PC-3 (cell line): ENCODE measurements at regions not wholly inside any gene's neighbourhood (a gene's known extent, or its start where the extent isn't known, plus 50 kb on each side); places are given as distances from the start of the nearest gene placed in this dataset.
A peak's percentile ranks its signal among the peaks of the same experiment; 100 is the strongest.

Source experiments
- ATAC-seq: fragments of 200-7000 bp; cut with Tn5 transposase; 2 replicates; pipeline ENCODE4 v1.9.1; 2020; ENCODE audit warnings: mild to moderate bottlenecking, moderate library complexity
- BruUV-seq: library from RNA; stranded (reverse); fragments of 400-500 nt; replicated peaks from 2 replicates; lab custom pipeline; 2021; lab: Mats Ljungman, UMichigan
- CTCF ChIA-PET: fragments of 300-600 bp; sonication (Branson Sonifier 250); formaldehyde crosslinking; loops from one replicate; lab custom pipeline; 2022; ENCODE audit warnings: antibody characterized with exemption; lab: Charles Lee
- POLR2A ChIA-PET: fragments of 300-600 bp; sonication (Branson Sonifier 250); formaldehyde crosslinking; loops from one replicate; lab custom pipeline; 2022; ENCODE audit warnings: antibody characterized with exemption; ENCODE audit not compliant: unreplicated experiment; lab: Charles Lee
- DNase-seq: peaks from one replicate; pipeline ENCODE4 v3.0.0-alpha.2; 2015
- H2AFZ ChIP-seq: fragments of 300-600 bp; sonication (generic); 2 replicates; pipeline ENCODE4 v1.6.0; 2016; ENCODE audit warnings: antibody characterized with exemption, low read length
- H3F3A ChIP-seq: fragments of 300-600 bp; sonication (generic); one replicate; pipeline ENCODE4 v1.6.0; 2017; ENCODE audit warnings: antibody characterized with exemption, low read length, control low read depth, mild to moderate bottlenecking; ENCODE audit not compliant: unreplicated experiment
- H3K27ac ChIP-seq: fragments of 300-600 bp; sonication (generic); 2 replicates; pipeline ENCODE4 v1.5.1; 2016; ENCODE audit warnings: mild to moderate bottlenecking, low read length
- H3K27me3 ChIP-seq: fragments of 300-600 bp; sonication (generic); 2 replicates; pipeline ENCODE4 v1.6.1; 2016; ENCODE audit warnings: low read length, mixed read lengths
- H3K36me3 ChIP-seq: fragments of 300-600 bp; sonication (generic); 2 replicates; pipeline ENCODE4 v1.6.1; 2016; ENCODE audit warnings: low read depth, mixed run types, low read length, mixed read lengths
- H3K4me1 ChIP-seq: fragments of 300-600 bp; sonication (generic); 2 replicates; pipeline ENCODE4 v1.5.1; 2016; ENCODE audit warnings: low read length; ENCODE audit not compliant: insufficient read depth
- H3K4me2 ChIP-seq: fragments of 300-600 bp; sonication (generic); 2 replicates; pipeline ENCODE4 v1.6.0; 2016; ENCODE audit warnings: low read length
- H3K4me3 ChIP-seq: fragments of 300-600 bp; sonication (generic); 2 replicates; pipeline ENCODE4 v1.5.1; 2016; ENCODE audit warnings: mild to moderate bottlenecking, low read length, mixed read lengths
- H3K79me2 ChIP-seq: fragments of 300-600 bp; sonication (generic); 2 replicates; pipeline ENCODE4 v1.6.1; 2017; ENCODE audit warnings: low read length, mixed read lengths
- H3K9ac ChIP-seq: fragments of 300-600 bp; sonication (generic); 2 replicates; pipeline ENCODE4 v1.6.0; 2016; ENCODE audit warnings: mild to moderate bottlenecking, low read length
- H3K9me2 ChIP-seq: fragments of 300-600 bp; sonication (generic); replicated peaks from 2 replicates; pipeline ENCODE4 v1.6.1; 2016; ENCODE audit warnings: mixed run types, low read length, mixed read lengths
- H3K9me3 ChIP-seq: fragments of 300-600 bp; sonication (generic); 2 replicates; pipeline ENCODE4 v1.6.1; 2016; ENCODE audit warnings: low read length, mixed read lengths
- H4K20me1 ChIP-seq: fragments of 300-600 bp; sonication (generic); 2 replicates; pipeline ENCODE4 v1.6.1; 2016; ENCODE audit warnings: low read length, mixed read lengths
- CTCF ChIP-seq: fragments of 300-600 bp; sonication (generic); conservative IDR thresholded peaks from 2 replicates; pipeline ENCODE4 v1.5.1; 2017; ENCODE audit warnings: antibody characterized with exemption, low read depth, mild to moderate bottlenecking, low read length
- EZH2 ChIP-seq: fragments of 300-600 bp; sonication (generic); IDR thresholded peaks from one replicate; pipeline ENCODE4 v1.6.1; 2017; ENCODE audit warnings: antibody characterized with exemption, mild to moderate bottlenecking, low read length; ENCODE audit not compliant: unreplicated experiment
- EZH2phosphoT487 ChIP-seq: fragments of 300-600 bp; sonication (generic); IDR thresholded peaks from 2 replicates; pipeline ENCODE4 v1.6.1; 2018; ENCODE audit warnings: mild to moderate bottlenecking, antibody characterized with exemption, low read length, borderline replicate concordance
- intact Hi-C: fragments of 100-400 bp; cut with micrococcal nuclease; formaldehyde crosslinking; loops from 2 replicates; pipeline ENCODE4 v1.9.0; 2023

- Histone ChIP-seq H3K9me3 (no peaks in the 10 kb centered on the region), H2AFZ (no peak overlapping the region), H3K4me1 (peaks cover 9% of the 10 kb centered on the region), H3K4me3 (no peak overlapping the region), H3K9me2 (no peaks in the 10 kb centered on the region), H3K9ac (no peak overlapping the region), H3K79me2 (no peaks in the 10 kb centered on the region), H4K20me1 (no peaks in the 10 kb centered on the region), H3K4me2 (no peak overlapping the region), H3K36me3 (no peaks in the 10 kb centered on the region), H3F3A (no peaks in the 10 kb centered on the region), H3K27ac (no peak overlapping the region), H3K27me3 (no peaks in the 10 kb centered on the region)
- POLR2A ChIA-PET: no interaction called here
- no peak for DNase-seq
- TF ChIP-seq CTCF (no peak), EZH2phosphoT487 (no peak), EZH2 (no peak)
- intact Hi-C loops: no loop called here
- BruUV-seq: no TSS peak
- CTCF ChIA-PET: no interaction called here
- ATAC-seq: no peak
Observed at GRCh38 chr3:36656873-36657272, 107.5 kb downstream of the DCLK3 start.

- Histone ChIP-seq H4K20me1 (no peaks in the 10 kb centered on the region), H3K4me3 (no peak overlapping the region), H3K36me3 (no peaks in the 10 kb centered on the region), H2AFZ (peak overlapping the region; percentile 66), H3K27ac (no peak overlapping the region), H3K79me2 (no peaks in the 10 kb centered on the region), H3K4me2 (0 out of 2 replicates have a peak overlapping the region, but pooled peaks have one; percentile 4), H3K9me2 (no peaks in the 10 kb centered on the region), H3K9me3 (no peaks in the 10 kb centered on the region), H3K9ac (no peak overlapping the region), H3K4me1 (peaks cover 22% of the 10 kb centered on the region), H3K27me3 (no peaks in the 10 kb centered on the region), H3F3A (peaks cover 4% of the 10 kb centered on the region)
- CTCF ChIA-PET: no interaction called here
- intact Hi-C loops: no loop called here
- POLR2A ChIA-PET: no interaction called here
- DNase-seq (peak; percentile 58), ATAC-seq (peak; percentile 37)
- no TSS peak for BruUV-seq
- TF ChIP-seq EZH2phosphoT487: no peak
- TF ChIP-seq EZH2: no peak
Observed at GRCh38 chr3:36653095-36653494, 111.3 kb downstream of the DCLK3 start.

GRCh38 chr3:36652104-36652503, 112.2 kb downstream of the DCLK3 start:
- Histone ChIP-seq H3K4me1 (peaks cover 32% of the 10 kb centered on the region), H2AFZ (no peak overlapping the region), H4K20me1 (no peaks in the 10 kb centered on the region), H3K9me3 (no peaks in the 10 kb centered on the region), H3F3A (peaks cover 6% of the 10 kb centered on the region), H3K4me2 (no peak overlapping the region), H3K27me3 (no peaks in the 10 kb centered on the region), H3K27ac (no peak overlapping the region), H3K4me3 (no peak overlapping the region), H3K9me2 (no peaks in the 10 kb centered on the region), H3K79me2 (no peaks in the 10 kb centered on the region), H3K36me3 (no peaks in the 10 kb centered on the region), H3K9ac (no peak overlapping the region)
- DNase-seq (no peak), ATAC-seq (no peak)
- TF ChIP-seq CTCF: no peak
- no peak for TF ChIP-seq EZH2phosphoT487
- TF ChIP-seq EZH2: no peak
- intact Hi-C loops: no loop called here
- BruUV-seq: no TSS peak
- ChIA-PET CTCF (no interaction called here), POLR2A (no interaction called here)
